NCI-H1436 (cell line): ENCODE measurements at regions not wholly inside any gene's neighbourhood (a gene's known extent, or its start where the extent isn't known, plus 50 kb on each side); places are given as distances from the start of the nearest gene placed in this dataset.
"Not testable (repeated sequence)": the region's sequence is repeated elsewhere in the genome, so short reads cannot be mapped to it uniquely, and the experiment has no call there.

ENCODE experiments used
- DNase-seq: peaks from one replicate; lab custom pipeline; 2025; lab: John Stamatoyannopoulos, UW

DNA sequence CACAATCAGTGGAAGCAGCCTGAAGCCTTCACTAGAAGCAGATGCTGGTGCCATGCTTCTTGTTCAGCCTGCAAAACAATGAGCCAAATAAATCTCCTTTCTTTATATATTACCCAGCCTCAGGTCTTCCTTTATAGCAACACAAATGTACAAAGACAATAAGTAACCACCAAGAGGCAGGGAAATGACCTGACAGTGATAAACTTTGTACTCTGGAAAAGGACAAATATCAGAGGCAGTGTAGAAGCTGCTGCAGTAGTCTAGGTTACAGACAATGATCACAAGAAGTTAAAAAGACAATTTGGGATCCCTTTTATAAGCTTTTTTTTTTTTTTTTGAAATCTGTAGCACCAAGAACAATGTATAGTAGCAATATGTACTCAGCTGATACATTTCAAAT, 760.3 kb downstream of the TTLL7 start:
- DNase-seq, result not testable (repeated sequence)

DNA sequence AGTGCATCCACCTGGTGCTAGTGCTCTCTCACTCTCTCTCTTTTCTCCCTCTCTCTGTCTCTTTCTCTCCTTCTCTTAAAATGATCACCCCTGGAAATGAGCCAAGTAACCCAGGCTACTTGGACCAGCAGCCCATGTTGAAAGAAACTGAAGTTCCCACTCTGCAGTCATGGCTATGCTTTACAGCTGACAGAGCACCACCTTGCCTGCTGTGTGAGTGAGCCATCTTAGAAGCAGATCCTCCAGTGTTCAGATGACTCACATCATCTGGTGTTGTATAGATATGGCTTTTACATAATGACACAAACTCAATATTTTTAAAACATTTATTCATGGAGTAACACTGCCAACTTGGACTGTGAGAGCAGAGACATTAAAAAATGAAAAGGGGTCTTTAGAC, 779.1 kb downstream of the TTLL7 start:
- DNase-seq, result not testable (repeated sequence)

DNA sequence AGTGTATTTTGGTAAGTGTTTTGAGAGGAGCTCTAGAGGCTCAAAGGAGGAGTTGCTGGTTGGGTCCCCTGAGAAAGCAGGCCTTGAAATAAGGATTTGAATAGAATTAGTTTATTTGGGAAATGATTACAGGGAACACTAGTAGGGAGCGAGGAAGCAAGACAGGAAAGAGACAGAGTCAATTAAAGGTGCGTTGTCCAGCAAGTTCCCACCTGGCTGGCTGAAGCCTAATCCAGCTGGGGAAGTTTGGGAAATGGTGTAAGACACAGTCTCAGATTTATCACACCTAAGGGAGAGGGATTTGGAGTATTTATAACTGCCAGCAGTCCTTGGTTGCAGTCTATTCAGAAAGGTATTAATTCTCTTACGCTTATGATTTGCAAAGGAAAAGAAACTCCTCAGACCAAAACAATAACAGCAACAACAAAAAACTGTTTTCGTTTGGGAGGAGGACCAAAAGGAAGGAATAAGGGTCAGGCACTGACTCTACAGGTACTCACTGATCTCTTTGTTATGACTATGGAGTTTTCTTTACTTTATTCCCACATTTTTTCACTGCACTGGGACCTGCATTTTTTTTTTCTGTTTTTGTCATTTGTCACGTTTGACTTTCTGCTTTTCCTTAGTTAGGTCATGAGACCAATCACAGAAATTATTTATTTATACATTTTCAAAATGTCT, 780.8 kb downstream of the TTLL7 start:
- not testable (repeated sequence) for DNase-seq

DNA sequence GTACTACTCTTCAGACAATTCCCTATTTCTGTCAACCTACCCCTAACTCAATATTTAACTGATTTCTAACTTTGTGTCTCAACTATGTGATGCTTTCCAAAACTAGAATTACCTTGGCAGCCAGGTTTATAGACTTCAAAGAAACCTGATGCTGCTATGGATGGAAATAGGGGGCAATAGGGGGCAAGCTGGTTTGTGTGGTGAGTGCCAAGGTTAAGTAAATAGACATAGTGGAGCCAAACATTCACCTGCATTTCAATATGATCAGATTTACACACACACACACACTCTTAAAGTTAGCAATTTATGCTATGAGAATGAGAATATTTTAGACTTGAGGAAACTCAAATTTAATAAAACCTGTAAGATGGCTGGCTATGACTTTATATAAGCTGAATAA, 784.6 kb downstream of the TTLL7 start:
- DNase-seq, result not testable (repeated sequence)

DNA sequence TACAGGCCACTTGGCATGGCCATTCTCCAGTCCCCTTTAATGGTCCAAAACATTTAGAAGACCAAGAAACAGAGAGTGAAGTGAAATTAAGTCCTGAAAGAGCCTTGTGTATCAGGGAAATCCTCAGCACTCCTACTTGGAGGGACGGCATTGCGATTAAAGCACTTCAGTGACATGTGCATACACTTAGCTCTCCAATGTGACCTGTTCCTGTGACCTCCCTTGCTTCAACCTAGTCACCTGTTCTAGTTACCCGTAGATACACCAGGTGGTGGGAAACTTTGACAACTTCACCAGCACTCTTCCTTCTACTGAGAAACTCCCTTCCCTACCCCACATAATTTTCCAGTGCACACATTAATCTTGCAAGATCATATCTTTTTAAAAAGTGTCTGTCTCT, 785.3 kb downstream of the TTLL7 start:
- not testable (repeated sequence) for DNase-seq

DNA sequence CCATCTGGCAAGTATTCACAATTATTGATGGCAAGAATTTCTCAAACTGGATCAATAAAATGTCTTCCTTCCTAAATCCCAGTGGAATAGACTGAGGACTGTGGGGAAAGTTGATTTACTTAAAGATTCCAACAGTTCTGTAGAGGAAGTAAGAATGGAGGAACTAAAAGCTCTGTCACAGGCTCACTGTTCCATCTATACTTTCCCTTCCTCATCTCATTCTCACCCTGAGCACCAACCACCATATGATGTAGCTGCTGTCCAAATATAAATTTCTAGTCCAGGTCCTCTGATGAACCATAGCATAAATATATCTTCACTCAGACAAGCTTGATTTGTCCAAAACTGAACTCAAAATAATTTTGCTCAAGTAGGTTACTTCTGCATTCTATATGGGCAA, 786.9 kb downstream of the TTLL7 start:
- not testable (repeated sequence) for DNase-seq

DNA sequence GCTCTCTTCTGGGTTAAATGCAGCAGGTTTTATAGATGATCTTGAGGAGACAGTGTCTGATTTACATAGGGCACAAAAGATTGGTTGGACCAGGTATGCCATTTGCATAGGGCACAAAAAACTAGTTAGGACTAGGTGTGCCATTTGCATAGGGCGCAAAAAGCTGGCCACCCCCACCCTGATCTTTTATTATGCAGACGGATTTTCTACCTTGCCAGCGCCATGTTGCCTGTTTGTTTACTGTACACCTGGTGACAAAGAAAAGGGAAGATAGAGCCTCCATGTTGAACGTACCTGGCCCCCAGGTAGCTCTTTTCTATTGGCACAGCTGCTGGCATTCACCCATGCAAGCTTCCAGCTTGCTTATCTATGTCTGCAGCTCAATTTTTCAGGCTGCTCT, 790.4 kb downstream of the TTLL7 start:
- not testable (repeated sequence) for DNase-seq

DNA sequence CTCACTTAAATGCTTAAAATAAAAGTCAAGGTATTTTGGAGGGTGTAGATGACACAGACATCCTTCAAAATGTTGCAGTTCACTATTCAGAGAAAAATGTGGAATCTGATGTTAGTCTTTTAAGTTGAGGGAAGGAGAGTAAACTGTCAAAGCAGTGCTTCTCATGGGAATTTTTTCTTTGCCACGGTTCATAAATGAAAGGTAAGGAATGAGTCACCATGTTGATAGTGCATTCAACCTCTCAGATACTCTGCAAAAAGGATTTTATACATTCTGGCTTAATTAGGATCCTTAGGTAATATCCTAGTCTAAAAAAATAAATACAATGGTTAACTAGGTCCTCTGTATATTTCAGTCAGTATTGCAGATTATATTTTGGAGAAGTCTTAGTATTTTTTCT, 804.3 kb downstream of the TTLL7 start:
- DNase-seq, result not testable (repeated sequence)

DNA sequence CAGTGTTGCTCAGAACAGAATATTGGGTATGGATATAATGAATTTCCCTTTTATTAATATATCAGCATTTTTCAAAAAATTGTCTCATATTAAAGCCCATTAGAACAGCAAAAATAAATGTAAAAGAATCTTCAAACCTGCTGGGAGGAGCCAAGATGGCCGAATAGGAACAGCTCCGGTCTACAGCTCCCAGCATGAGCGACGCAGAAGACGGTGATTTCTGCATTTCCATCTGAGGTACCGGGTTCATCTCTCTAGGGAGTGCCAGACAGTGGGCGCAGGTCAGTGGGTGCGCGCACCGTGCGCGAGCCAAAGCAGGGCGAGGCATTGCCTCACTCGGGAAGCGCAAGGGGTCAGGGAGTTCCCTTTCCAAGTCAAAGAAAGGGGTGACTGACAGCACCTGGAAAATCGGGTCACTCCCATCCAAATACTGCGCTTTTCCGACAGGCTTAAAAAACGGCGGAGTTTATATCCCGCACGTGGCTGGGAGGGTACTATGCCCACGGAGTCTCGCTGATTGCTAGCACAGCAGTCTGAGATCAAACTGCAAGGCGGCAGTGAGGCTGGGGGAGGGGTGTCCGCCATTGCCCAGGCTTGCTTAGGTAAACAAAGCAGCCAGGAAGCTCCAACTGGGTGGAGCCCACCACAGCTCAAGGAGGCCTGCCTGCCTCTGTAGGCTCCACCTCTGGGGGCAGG, 816.8 kb downstream of the TTLL7 start:
- not testable (repeated sequence) for DNase-seq

DNA sequence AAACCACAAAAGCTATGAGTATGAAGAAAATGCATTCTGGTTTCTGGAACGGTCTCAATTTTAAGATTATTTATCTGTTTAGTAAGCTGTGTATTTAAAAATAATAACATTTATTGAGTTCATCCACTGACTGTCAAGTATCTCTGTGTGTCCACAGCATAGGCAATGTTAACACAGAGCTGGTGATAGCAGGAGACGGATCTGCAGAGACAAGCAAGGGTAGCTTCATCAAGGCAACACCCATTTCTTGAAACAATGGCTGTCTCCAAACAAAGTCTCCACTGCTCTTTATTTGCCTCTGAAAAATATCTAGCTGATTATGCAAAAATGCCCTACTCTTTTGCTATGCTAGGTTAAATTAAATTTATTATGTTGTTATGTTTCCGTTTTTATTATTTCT, 818.3 kb downstream of the TTLL7 start:
- DNase-seq, result not testable (repeated sequence)

DNA sequence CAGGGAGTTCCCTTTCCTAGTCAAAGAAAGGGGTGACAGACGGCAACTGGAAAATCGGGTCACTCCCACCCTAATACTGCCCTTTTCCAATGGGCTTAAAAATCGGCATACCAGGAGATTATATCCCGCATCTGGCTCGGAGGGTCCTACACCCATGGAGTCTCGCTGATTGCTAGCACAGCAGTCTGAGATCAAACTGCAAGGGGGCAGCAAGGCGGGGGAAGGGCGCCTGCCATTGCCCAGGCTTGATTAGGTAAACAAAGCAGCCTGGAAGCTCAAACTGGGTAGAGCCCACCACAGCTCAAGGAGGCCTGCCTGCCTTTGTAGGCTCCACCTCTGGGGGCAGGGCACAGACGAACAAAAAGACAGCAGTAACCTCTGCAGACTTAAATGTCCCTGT, 831.3 kb downstream of the TTLL7 start:
- not testable (repeated sequence) for DNase-seq

DNA sequence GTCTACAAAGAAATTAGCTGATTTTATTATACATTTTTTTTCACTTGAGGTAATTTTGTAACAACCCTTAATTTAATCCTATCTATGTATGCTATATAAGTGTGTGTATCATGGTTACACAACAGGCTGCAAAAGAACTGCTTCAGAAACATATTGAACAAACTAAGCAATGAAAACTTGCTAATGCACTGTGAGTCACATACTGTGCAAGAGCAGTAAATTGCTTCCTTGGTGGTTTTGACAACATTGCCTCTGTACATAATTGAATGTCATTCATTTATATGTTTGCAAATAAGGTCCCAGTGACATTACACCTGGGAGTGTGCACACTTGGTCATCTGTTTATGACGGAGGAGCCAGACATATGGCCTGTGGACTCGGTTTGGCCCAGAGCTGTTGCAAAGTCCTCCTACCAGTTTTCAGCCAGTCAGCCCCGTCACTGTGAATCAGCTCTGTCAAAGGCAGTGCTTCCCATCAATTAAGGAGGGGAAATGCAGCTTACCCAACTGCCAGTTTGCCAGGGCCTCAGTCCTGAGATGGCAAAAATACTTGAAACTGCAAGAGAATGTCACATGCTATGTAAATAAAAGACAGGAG, 835.0 kb downstream of the TTLL7 start:
- DNase-seq, result peak; percentile 3

DNA sequence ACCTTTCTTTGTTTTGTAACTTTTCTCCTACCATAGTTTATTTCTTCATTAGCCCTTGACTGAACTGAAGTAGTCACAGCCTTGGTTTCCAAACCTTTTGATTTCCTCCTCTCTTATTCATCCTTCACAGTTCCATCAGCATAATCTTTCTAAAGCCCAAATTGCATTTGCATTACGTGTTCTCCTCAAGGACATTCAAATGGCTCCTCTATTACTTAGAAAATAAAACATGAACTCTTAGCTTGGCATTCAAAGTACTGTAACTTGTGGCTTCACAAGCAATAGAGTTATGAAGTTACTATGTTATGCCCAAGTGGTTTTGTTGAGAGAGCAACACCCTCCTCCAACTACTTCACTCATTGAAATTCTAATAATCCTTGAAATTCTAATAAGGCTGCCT, 840.0 kb downstream of the TTLL7 start:
- not testable (repeated sequence) for DNase-seq

DNA sequence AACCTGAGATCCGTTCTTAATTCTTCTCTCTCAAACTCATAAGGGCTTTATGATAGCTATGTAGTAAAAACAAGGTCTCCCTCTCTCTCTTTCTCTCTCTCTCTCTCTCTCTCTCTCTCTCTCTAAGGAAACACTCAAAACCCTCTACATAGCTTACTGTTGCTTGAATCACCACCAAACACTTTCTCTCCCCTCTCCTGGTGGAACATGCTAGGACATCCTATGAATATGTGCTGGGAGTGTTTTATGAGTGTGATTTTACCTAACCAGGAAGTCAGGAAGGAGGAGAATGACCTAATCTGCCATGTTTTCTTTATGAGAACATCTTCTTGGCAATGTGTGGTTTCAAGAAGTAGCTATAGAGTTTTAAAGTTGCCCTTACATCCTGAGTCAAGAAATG, 844.6 kb downstream of the TTLL7 start:
- DNase-seq, result not testable (repeated sequence)

DNA sequence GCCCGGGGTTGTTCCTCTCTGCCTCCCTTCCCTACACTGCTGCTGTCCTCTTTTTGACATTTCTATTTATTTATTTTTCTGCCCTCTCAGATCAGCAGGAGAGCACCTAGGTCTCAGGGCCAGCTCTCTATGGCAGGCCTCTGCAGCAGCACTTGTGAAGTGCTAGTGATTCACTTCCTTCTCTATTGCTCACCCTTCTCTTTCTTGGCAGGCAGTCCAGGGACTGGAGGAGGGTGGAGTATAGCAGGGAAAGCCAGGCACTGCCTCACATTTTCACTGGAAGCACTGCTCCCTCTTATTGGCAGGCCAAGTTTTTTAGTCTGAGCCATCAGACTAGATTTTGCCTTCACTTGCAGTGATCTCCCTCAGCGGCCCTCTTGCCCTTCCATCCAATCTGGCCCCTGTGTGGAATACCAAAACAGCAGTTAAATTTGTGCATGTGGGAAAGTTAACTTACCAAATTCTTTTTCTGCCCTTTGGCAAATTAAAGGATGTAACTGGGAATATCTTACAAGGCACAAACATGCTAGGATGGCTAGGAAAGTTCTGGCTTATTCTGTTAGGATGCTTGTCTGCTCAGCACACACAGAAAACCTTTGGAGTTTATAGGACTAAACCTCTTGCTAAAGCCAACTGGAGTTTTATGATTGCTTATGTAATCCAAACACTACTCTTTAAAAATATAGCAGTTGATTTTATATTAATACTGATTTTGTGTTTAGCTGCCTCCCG, 847.6 kb downstream of the TTLL7 start:
- DNase-seq, result not testable (repeated sequence)

DNA sequence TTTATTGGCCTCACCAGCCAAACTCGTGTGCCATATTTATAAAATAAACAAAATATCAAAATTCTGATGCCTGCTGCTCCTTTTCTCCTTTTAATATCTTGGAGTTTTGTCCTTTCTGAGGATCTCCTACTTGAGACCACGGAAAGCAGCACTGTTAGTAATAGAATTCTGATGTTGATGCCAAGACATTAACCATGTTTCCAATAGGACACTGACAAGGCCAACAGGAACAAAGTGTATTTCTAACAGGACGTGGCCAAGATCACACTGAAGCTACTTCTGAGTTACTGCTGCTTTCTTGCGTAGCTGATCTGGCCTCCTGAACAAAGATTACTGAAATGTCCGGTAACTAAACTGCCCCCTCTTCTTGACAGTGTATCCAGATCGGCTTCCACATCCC, 848.5 kb downstream of the TTLL7 start:
- not testable (repeated sequence) for DNase-seq

DNA sequence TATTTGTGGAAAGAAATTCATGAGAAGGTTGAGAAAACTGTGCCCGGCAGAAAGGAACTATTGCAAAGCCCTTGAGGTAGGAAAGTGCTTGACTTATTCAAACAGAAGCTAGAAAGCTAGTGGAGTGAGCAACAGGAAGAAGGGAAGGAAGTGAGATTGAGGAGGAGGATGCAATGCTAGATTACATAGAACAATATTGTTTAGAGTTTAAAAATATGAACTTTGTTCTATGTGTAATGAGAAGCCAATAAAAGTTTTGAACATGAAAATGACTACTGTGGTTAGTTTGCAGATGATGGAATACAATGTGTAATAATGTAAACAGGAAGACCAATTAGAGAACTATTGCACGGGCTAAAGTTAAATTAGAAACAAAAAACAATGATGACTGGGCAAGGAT, 853.1 kb downstream of the TTLL7 start:
- not testable (repeated sequence) for DNase-seq

DNA sequence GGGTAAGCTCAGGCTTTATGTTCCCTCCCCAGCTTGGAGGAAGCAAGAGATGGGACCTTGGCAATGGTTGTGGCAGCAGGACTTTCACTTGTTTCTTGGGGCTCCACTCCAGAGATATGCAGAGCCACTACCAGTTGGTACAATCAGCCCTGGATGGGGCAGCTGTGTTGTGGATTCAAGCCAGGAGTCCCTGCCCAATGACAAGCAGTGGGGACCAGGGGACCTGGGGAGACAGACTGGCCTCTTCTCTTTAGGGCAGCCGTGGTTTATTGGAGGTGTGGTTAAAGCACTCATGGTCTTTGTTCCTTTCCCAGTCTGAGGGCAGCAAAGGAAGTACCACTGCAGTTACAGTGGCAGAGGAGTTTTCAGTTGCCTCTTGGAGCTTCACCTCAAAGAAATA, 856.1 kb downstream of the TTLL7 start:
- DNase-seq, result not testable (repeated sequence)

DNA sequence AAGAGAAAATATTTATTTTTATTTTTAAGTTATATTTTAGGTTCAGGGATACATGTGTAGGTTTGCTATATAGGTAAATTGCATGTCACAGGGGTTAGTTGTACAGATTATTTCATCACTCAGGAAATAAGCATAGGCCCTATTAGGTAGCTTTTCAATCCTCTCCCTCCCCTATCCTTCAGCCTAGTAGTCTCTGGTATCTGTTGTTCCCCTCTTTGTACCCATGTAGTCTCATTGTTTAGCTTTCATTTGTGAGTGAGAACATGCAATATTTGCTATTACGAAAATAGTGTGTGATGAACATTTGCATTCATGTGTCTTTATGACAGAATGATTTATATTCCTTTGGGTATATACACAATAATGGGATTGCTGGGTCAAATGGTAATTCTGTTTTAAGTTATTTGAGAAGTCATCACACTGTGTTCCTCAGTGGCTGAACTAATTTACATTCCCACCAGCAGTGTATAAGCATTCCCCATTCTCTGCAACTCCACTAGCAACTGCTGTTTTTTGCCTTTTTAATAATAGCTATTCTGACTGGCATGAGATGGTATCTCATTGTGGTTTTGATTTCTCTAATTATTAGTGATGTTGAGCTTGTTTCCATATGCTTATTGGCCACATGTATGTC, 863.3 kb downstream of the TTLL7 start:
- DNase-seq, result not testable (repeated sequence)

DNA sequence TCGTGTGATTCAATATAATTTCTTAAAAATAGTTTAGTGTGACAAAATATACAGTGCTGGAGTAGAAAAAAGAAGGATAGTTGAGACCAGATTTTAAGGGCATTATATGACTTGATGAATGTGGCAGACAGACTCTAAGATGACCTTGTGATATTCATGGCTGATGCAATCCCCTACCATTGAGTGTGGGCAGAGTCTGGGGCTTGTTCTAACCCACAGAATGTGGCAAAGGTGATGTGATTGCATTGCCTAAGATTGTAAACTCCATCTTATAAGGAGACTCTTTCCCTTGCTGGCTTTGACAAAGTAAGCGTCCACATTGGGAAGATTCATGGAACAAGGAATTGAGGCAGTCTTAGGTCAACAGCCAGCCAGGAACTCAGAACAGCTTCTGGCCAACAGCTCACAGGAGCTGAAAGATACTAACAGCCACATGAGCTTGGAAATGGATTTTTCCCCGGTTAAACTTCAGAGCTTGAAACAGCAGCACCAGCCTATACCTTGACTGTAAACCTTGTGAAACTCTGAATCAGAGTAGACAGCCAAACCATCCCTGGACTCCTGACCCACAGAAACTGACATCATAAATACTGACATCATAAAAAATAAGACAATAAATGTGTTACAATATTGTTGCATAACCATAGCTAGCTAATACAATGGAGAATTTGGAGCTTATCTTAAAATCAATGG, 864.5 kb downstream of the TTLL7 start:
- DNase-seq, result not testable (repeated sequence)

DNA sequence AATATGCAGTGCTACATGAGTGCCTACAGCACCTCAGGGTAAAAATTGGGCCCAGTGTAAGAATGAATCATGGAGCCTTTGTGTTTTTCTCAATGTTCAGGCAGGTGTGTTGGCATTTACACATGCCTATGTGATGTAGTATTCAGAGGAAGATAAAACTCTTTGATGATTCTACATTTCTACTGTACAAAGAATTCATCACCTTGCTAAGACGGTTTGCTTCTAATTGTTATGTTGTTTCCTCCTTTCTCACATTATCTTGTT, 867.3 kb downstream of the TTLL7 start:
- DNase-seq, result no peak
